DOHH2 (cell line): ENCODE measurements at regions not wholly inside any gene's neighbourhood (a gene's known extent, or its start where the extent isn't known, plus 50 kb on each side); places are given as distances from the start of the nearest gene placed in this dataset.

Experiments used
- EZH2phosphoT487 ChIP-seq: fragments of 200-600 bp; sonication (generic); IDR thresholded peaks from 2 replicates; pipeline ENCODE4 v1.6.1; 2017; ENCODE audit warnings: borderline replicate concordance, mild to moderate bottlenecking, antibody characterized with exemption, low read length, moderate library complexity, mixed read lengths
- TF ChIP-seq, protein P1 (sequence below): fragments of 200-600 bp; sonication (generic); IDR thresholded peaks from one replicate; pipeline ENCODE4 v1.5.1; 2014; ENCODE audit warnings: antibody characterized with exemption, mild to moderate bottlenecking, low read depth, low read length; ENCODE audit not compliant: poor library complexity, severe bottlenecking

- TF ChIP-seq, protein P1, sequence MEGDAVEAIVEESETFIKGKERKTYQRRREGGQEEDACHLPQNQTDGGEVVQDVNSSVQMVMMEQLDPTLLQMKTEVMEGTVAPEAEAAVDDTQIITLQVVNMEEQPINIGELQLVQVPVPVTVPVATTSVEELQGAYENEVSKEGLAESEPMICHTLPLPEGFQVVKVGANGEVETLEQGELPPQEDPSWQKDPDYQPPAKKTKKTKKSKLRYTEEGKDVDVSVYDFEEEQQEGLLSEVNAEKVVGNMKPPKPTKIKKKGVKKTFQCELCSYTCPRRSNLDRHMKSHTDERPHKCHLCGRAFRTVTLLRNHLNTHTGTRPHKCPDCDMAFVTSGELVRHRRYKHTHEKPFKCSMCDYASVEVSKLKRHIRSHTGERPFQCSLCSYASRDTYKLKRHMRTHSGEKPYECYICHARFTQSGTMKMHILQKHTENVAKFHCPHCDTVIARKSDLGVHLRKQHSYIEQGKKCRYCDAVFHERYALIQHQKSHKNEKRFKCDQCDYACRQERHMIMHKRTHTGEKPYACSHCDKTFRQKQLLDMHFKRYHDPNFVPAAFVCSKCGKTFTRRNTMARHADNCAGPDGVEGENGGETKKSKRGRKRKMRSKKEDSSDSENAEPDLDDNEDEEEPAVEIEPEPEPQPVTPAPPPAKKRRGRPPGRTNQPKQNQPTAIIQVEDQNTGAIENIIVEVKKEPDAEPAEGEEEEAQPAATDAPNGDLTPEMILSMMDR = no peak
- TF ChIP-seq EZH2phosphoT487 = no peak
Measured at GRCh38 chr17:73986641-73987177, 216.8 kb upstream of the RPL38 start.
